DND-41 (cell line): ENCODE measurements at regions not wholly inside any gene's neighbourhood (a gene's known extent, or its start where the extent isn't known, plus 50 kb on each side); places are given as distances from the start of the nearest gene placed in this dataset.

ENCODE experiments used
- ATAC-seq: fragments of 200-7000 bp; cut with Tn5 transposase; 3 replicates; pipeline ENCODE4 v1.9.1; 2021; ENCODE audit warnings: low read depth; ENCODE audit not compliant: insufficient read depth
- DNase-seq: peaks from one replicate; pipeline ENCODE4 v3.0.0-alpha.2; 2020
- H2AFZ ChIP-seq: 2 replicates; pipeline ENCODE4 v1.6.0; 2012; ENCODE audit warnings: low read depth, low read length
- H3K27ac ChIP-seq: 2 replicates; pipeline ENCODE4 v1.5.1; 2012; ENCODE audit warnings: low read length, inconsistent platforms
- H3K27me3 ChIP-seq: fragments of 200-600 bp; sonication (generic); 2 replicates; pipeline ENCODE4 v1.6.0; 2012; ENCODE audit warnings: low read length, mild to moderate bottlenecking, inconsistent platforms; ENCODE audit not compliant: insufficient read depth, poor library complexity
- H3K36me3 ChIP-seq: 2 replicates; pipeline ENCODE4 v1.5.1; 2012; ENCODE audit warnings: low read length, inconsistent platforms; ENCODE audit not compliant: insufficient read depth
- H3K4me1 ChIP-seq: 2 replicates; pipeline ENCODE4 v1.5.1; 2012; ENCODE audit warnings: mild to moderate bottlenecking, low read length; ENCODE audit not compliant: insufficient read depth
- H3K4me2 ChIP-seq: 2 replicates; pipeline ENCODE4 v1.6.0; 2012; ENCODE audit warnings: mild to moderate bottlenecking, moderate library complexity, low read length, inconsistent platforms; ENCODE audit not compliant: insufficient read depth
- H3K4me3 ChIP-seq, 2 experiments: fragments of 200-600 bp in 1 of 2; shearing (Covaris generic) in 1 of 2; 2 replicates each; pipeline ENCODE4 v1.5.1; 2012 to 2016; ENCODE audit warnings: inconsistent platforms in 2 of 2, low read length in 2 of 2, mild to moderate bottlenecking in 2 of 2, low read depth in 1 of 2, moderate library complexity in 1 of 2
- H3K79me2 ChIP-seq: 2 replicates; pipeline ENCODE4 v1.6.0; 2012; ENCODE audit warnings: low read length, inconsistent platforms; ENCODE audit not compliant: insufficient read depth
- H3K9ac ChIP-seq: 2 replicates; pipeline ENCODE4 v1.6.0; 2012; ENCODE audit warnings: low read depth, mild to moderate bottlenecking, inconsistent platforms, low read length, moderate library complexity
- H3K9me3 ChIP-seq: 2 replicates; pipeline ENCODE4 v1.5.1; 2012; ENCODE audit warnings: low read length, moderate library complexity, mild to moderate bottlenecking, inconsistent platforms; ENCODE audit not compliant: insufficient read depth, severe bottlenecking
- H4K20me1 ChIP-seq: 2 replicates; pipeline ENCODE4 v1.6.0; 2012; ENCODE audit warnings: low read length; ENCODE audit not compliant: insufficient read depth
- CTCF ChIP-seq: IDR thresholded peaks from 2 replicates; pipeline ENCODE4 v1.5.1; 2012; ENCODE audit warnings: borderline replicate concordance, low read length, moderate library complexity, mild to moderate bottlenecking; ENCODE audit not compliant: poor library complexity, severe bottlenecking; ENCODE audit errors: extremely low read depth
- EZH2 ChIP-seq: IDR thresholded peaks from 3 replicates; pipeline ENCODE4 v1.6.1; 2012; ENCODE audit warnings: borderline replicate concordance, low read depth, mild to moderate bottlenecking, moderate library complexity, low read length, inconsistent platforms; ENCODE audit not compliant: severe bottlenecking

- Histone ChIP-seq H3K36me3 (no peaks in the 10 kb centered on the region), H3K4me1 (no peaks in the 10 kb centered on the region), H3K4me2 (no peak overlapping the region), H2AFZ (no peak overlapping the region), H3K4me3 (no peak overlapping the region), H4K20me1 (no peaks in the 10 kb centered on the region; the same call in 1 of the 2 replicates), H3K9ac (no peak overlapping the region), H3K27ac (no peak overlapping the region), H3K9me3 (peaks cover 14% of the 10 kb centered on the region), H3K27me3 (no peaks in the 10 kb centered on the region), H3K79me2 (no peaks in the 10 kb centered on the region)
- DNase-seq (no peak), ATAC-seq (no peak)
- TF ChIP-seq EZH2 (no peak), CTCF (no peak)
These were observed 252.9 kb downstream of the UACA start for GRCh38 chr15:70510433-70510832.

- Histone ChIP-seq H2AFZ (no peak overlapping the region), H3K4me1 (peaks cover 2% of the 10 kb centered on the region), H3K9ac (no peak overlapping the region), H3K36me3 (no peaks in the 10 kb centered on the region), H3K4me2 (no peak overlapping the region), H3K79me2 (no peaks in the 10 kb centered on the region), H3K27ac (no peak overlapping the region), H3K27me3 (no peaks in the 10 kb centered on the region), H4K20me1 (no peaks in the 10 kb centered on the region; the same call in 1 of the 2 replicates), H3K9me3 (peaks cover 14% of the 10 kb centered on the region), H3K4me3 (no peak overlapping the region)
- DNase-seq (no peak), ATAC-seq (no peak)
- TF ChIP-seq EZH2 (no peak), CTCF (no peak)
These were observed 253.6 kb downstream of the UACA start for GRCh38 chr15:70509731-70510143.

GRCh38 chr15:70509282-70509662, 254.1 kb downstream of the UACA start:
- H3K27ac ChIP-seq: no peak overlapping the region
- H3K4me1 ChIP-seq: peaks cover 7% of the 10 kb centered on the region
- peaks cover 3% of the 10 kb centered on the region for H4K20me1 ChIP-seq
- ATAC-seq: no peak
- H3K36me3 ChIP-seq: no peaks in the 10 kb centered on the region
- H3K9ac ChIP-seq: no peak overlapping the region
- H3K27me3 ChIP-seq: no peaks in the 10 kb centered on the region
- no peak for TF ChIP-seq EZH2
- TF ChIP-seq CTCF: no peak
- no peak overlapping the region for H3K4me3 ChIP-seq
- DNase-seq: no peak
- peaks cover 14% of the 10 kb centered on the region for H3K9me3 ChIP-seq
- no peaks in the 10 kb centered on the region for H3K79me2 ChIP-seq
- H3K4me2 ChIP-seq: no peak overlapping the region
- H2AFZ ChIP-seq: no peak overlapping the region
